NT2/D1 (cell line): ENCODE measurements at regions not wholly inside any gene's neighbourhood (a gene's known extent, or its start where the extent isn't known, plus 50 kb on each side); places are given as distances from the start of the nearest gene placed in this dataset.

ENCODE experiments used
- DNase-seq: peaks from one replicate; pipeline ENCODE4 v3.0.0-alpha.2; 2011; ENCODE audit warnings: low read depth, low spot score
- H3K27me3 ChIP-seq: 2 replicates; pipeline ENCODE4 v1.6.0; 2011; ENCODE audit warnings: mild to moderate bottlenecking; ENCODE audit not compliant: insufficient read length, insufficient read depth
- H3K36me3 ChIP-seq: 2 replicates; pipeline ENCODE4 v1.6.1; 2011; ENCODE audit warnings: mild to moderate bottlenecking, low read length, mixed read lengths; ENCODE audit not compliant: insufficient read depth, insufficient read length
- H3K4me1 ChIP-seq: 2 replicates; pipeline ENCODE4 v1.5.1; 2011; ENCODE audit not compliant: insufficient read depth, insufficient read length
- H3K4me3 ChIP-seq: 2 replicates; pipeline ENCODE4 v1.5.1; 2011; ENCODE audit warnings: low read depth; ENCODE audit not compliant: insufficient read length
- H3K9ac ChIP-seq: 2 replicates; pipeline ENCODE4 v1.6.0; 2011; ENCODE audit warnings: low read depth; ENCODE audit not compliant: insufficient read length
- H3K9me3 ChIP-seq: 2 replicates; pipeline ENCODE4 v1.5.1; 2011; ENCODE audit warnings: mild to moderate bottlenecking, low read length; ENCODE audit not compliant: insufficient read depth
- SUZ12 ChIP-seq: IDR thresholded peaks from 2 replicates; pipeline ENCODE4 v1.6.1; 2011; ENCODE audit not compliant: insufficient read length, insufficient read depth; ENCODE audit errors: extremely low read depth
- YY1 ChIP-seq: IDR thresholded peaks from 2 replicates; pipeline ENCODE4 v1.6.1; 2011; ENCODE audit not compliant: insufficient read length, insufficient read depth
- ZNF274 ChIP-seq: IDR thresholded peaks from 2 replicates; pipeline ENCODE4 v1.6.1; 2011; ENCODE audit warnings: mild to moderate bottlenecking, low read depth, low read length

DNA sequence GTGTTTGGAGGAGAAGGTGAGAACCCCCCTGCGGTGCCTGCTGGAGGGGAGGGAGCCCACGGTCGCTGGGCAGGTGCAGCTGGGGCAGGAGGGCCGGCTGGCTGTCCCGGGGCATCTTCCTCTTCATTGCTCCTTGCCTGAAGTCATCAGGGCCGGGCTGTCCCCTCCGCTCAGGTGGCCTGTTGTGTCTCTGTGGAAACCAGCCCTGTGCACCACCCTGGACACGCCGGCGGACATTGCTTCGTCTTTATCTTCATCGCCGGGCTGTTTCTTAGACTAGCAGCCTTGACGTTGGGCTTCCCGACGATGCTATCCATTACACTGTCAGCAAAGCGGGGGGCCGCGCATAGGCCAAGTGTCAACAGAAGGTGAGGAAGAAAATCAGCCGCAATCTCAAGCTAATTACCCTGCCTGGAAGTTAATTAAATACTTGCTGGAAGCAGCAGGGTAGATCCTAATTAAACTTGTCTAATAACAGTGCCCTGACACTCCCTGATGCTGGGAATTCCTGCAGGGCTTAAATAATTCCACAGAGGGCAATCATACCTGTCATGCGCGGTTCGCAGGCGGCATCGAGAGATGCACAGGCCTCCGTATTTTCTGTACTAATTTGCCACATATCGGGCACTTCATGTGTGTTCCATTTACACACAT lies 111.4 kb upstream of the SOX1 start:
- Histone ChIP-seq H3K4me3 (no peak overlapping the region), H3K9ac (no peak overlapping the region)
- TF ChIP-seq YY1 (no peak), ZNF274 (no peak), SUZ12 (no peak)

GRCh38 chr13:111956261-111957151 lies 110.4 kb upstream of the SOX1 start:
- H3K27me3 ChIP-seq: no peaks in the 10 kb centered on the region
- DNase-seq: no peak

More for the DNA sequence above, 111.4 kb upstream of the SOX1 start:
- no peaks in the 10 kb centered on the region for H3K27me3 ChIP-seq
- H3K36me3 ChIP-seq: no peaks in the 10 kb centered on the region
- peaks cover 3% of the 10 kb centered on the region for H3K4me1 ChIP-seq
- no peak for DNase-seq
- H3K9me3 ChIP-seq: peaks cover 7% of the 10 kb centered on the region; the same call in 1 of the 2 replicates

DNA sequence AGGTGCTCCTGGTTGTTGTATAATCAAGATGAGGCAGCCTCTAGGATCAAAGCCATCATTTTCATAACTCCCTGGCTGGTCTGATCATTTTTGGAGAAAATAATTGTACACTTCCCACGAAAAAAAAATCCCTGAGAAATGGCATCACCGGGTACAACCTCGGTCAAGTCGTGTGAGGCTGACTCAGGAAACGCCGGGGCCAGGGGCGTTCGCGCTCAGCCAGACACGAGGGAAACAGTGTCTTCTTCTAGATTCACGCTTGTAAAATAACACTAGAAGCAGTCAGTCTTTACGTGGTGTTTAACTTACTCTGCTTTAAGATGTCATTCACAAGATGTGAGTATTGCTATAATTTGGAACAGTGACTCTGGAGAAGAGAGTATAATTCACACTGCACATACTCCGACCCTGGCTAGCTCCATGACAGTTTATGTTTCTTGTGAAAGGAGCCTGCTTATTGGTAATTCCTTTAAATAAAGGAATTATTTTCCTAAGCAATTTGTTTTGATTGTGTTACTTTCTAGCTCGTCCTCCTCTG lies 109.0 kb upstream of the SOX1 start:
- no peaks in the 10 kb centered on the region for H3K36me3 ChIP-seq
- no peaks in the 10 kb centered on the region for H3K9me3 ChIP-seq
- no peak overlapping the region for H3K4me3 ChIP-seq
- H3K9ac ChIP-seq: no peak overlapping the region
- H3K4me1 ChIP-seq: peaks cover 3% of the 10 kb centered on the region
- TF ChIP-seq ZNF274: no peak
- no peak for TF ChIP-seq SUZ12
- TF ChIP-seq YY1: no peak
- no peaks in the 10 kb centered on the region for H3K27me3 ChIP-seq
- no peak for DNase-seq

More at GRCh38 chr13:111956261-111957151, 110.4 kb upstream of the SOX1 start:
- H3K9ac ChIP-seq: no peak overlapping the region
- no peaks in the 10 kb centered on the region for H3K9me3 ChIP-seq
- TF ChIP-seq ZNF274 (no peak), YY1 (no peak), SUZ12 (no peak)
- no peak overlapping the region for H3K4me3 ChIP-seq
- H3K36me3 ChIP-seq: no peaks in the 10 kb centered on the region
- H3K4me1 ChIP-seq: peaks cover 3% of the 10 kb centered on the region

- no peaks in the 10 kb centered on the region for H3K36me3 ChIP-seq
- H3K4me1 ChIP-seq: peaks cover 3% of the 10 kb centered on the region
- no peak for DNase-seq
- no peak overlapping the region for H3K9ac ChIP-seq
- no peaks in the 10 kb centered on the region for H3K27me3 ChIP-seq
- no peak for TF ChIP-seq YY1
- TF ChIP-seq SUZ12: no peak
- no peak for TF ChIP-seq ZNF274
- no peak overlapping the region for H3K4me3 ChIP-seq
- no peaks in the 10 kb centered on the region for H3K9me3 ChIP-seq
Observed at GRCh38 chr13:111958612-111959395, 108.1 kb upstream of the SOX1 start.

DNA sequence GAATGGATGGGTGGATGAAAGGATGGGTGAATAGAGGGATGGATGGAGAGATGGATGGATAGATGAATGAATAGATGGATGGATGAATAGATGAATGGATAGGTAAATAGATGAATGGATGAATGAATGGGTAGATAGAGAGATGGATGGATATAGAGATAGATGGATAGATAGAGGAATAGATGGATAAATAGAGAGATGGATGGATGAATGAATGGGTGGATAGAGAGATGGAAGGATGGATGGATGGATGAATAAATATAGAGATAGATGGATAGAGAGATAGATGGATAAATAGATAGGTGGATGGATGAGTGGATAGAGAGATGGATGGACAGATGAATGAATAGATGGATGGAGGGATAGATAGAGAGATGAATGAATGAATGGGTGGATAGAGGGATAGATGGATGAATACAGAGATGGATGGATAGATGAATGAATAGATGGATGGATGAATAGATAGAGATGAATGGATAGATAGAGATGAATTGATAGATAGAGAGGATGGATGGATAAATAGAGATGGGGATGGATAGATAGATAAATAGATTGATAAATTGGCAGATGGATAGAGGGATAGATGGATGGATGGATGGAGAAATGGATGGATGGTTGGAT lies 106.7 kb upstream of the SOX1 start:
- DNase-seq: no peak
- no peak overlapping the region for H3K9ac ChIP-seq
- no peaks in the 10 kb centered on the region for H3K27me3 ChIP-seq
- no peak for TF ChIP-seq YY1
- no peak for TF ChIP-seq SUZ12
- no peak for TF ChIP-seq ZNF274
- H3K4me1 ChIP-seq: no peaks in the 10 kb centered on the region
- H3K4me3 ChIP-seq: no peak overlapping the region
- no peaks in the 10 kb centered on the region for H3K36me3 ChIP-seq
- no peaks in the 10 kb centered on the region for H3K9me3 ChIP-seq

GRCh38 chr13:111961236-111961635 lies 105.7 kb upstream of the SOX1 start:
- H3K9ac ChIP-seq: no peak overlapping the region

More at GRCh38 chr13:111961236-111961635, 105.7 kb upstream of the SOX1 start:
- H3K36me3 ChIP-seq: no peaks in the 10 kb centered on the region
- no peaks in the 10 kb centered on the region for H3K27me3 ChIP-seq
- H3K9me3 ChIP-seq: no peaks in the 10 kb centered on the region
- TF ChIP-seq YY1 (no peak), SUZ12 (no peak), ZNF274 (no peak)
- H3K4me3 ChIP-seq: no peak overlapping the region
- H3K4me1 ChIP-seq: no peaks in the 10 kb centered on the region
- DNase-seq: no peak
